HFFc6 (cell line): ENCODE measurements at regions not wholly inside any gene's neighbourhood (a gene's known extent, or its start where the extent isn't known, plus 50 kb on each side); places are given as distances from the start of the nearest gene placed in this dataset.

ENCODE experiments used
- DNase-seq: peaks from one replicate; pipeline ENCODE4 v3.0.0-alpha.2; 2018
- H3K27ac Mint-ChIP-seq: 2 replicates; pipeline ENCODE4 v1.8.0; 2020; ENCODE audit warnings: mild to moderate bottlenecking, mixed read lengths
- H3K27me3 Mint-ChIP-seq: 2 replicates; pipeline ENCODE4 v1.8.0; 2021; ENCODE audit warnings: mild to moderate bottlenecking, moderate library complexity, mixed read lengths; ENCODE audit not compliant: insufficient read depth
- H3K36me3 Mint-ChIP-seq: 2 replicates; pipeline ENCODE4 v1.8.0; 2021; ENCODE audit warnings: low read depth, mixed read lengths
- H3K4me1 Mint-ChIP-seq: 2 replicates; pipeline ENCODE4 v1.8.0; 2020; ENCODE audit warnings: low read depth, mixed read lengths
- H3K4me3 Mint-ChIP-seq: 2 replicates; pipeline ENCODE4 v1.8.0; 2020; ENCODE audit warnings: mild to moderate bottlenecking, moderate library complexity, mixed read lengths
- H3K9me3 Mint-ChIP-seq: 2 replicates; pipeline ENCODE4 v1.8.0; 2020; ENCODE audit warnings: mild to moderate bottlenecking, mixed read lengths
- TF ChIP-seq, protein P1 (sequence below): fragments of 200-600 bp; sonication (generic); IDR thresholded peaks from 2 replicates; pipeline ENCODE4 v1.5.0; 2021; ENCODE audit warnings: antibody characterized with exemption, mild to moderate bottlenecking

DNA sequence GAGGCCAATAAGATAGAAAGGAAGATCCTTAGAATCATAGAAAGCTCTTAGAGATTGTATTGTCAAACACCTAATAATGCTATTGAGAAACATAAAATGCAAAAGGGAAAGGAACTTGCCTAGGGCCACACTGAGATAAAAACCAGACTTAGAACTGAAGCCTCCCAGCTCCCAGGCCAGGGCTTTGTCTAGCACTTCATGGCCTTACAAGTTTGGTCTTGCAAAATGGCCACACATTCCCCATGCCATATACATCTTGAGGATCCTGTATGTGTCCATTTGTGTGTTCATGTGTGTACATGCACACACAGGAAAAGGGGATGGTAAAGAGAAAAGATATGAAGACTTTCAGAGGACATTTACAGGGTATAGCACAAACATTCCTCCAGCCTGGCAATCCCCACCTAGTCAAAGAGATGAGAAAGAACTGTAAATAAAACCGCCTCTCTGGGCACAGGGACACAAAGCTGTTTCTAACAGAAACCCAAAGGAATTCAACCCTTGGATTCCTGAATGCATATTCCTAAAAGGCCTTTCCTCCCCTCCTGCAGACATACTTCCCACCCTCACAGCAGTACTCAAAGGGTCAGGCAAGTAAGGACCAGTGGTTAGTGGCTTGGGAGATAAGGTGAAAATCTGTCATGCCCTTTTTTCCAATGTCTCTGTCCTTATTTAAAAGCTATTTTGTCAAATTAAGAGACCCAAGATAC is 99.7 kb upstream of the KLHL29 start:
- TF ChIP-seq, protein P1, sequence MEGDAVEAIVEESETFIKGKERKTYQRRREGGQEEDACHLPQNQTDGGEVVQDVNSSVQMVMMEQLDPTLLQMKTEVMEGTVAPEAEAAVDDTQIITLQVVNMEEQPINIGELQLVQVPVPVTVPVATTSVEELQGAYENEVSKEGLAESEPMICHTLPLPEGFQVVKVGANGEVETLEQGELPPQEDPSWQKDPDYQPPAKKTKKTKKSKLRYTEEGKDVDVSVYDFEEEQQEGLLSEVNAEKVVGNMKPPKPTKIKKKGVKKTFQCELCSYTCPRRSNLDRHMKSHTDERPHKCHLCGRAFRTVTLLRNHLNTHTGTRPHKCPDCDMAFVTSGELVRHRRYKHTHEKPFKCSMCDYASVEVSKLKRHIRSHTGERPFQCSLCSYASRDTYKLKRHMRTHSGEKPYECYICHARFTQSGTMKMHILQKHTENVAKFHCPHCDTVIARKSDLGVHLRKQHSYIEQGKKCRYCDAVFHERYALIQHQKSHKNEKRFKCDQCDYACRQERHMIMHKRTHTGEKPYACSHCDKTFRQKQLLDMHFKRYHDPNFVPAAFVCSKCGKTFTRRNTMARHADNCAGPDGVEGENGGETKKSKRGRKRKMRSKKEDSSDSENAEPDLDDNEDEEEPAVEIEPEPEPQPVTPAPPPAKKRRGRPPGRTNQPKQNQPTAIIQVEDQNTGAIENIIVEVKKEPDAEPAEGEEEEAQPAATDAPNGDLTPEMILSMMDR = no peak
- no peaks in the 10 kb centered on the region for H3K9me3 Mint-ChIP-seq
- peaks cover 3% of the 10 kb centered on the region for H3K27me3 Mint-ChIP-seq
- no peak for DNase-seq
- peak overlapping the region; percentile 25; the same call in 1 of the 2 replicates for H3K27ac Mint-ChIP-seq
- H3K4me3 Mint-ChIP-seq = no peak overlapping the region
- no peaks in the 10 kb centered on the region for H3K36me3 Mint-ChIP-seq
- peaks cover 36% of the 10 kb centered on the region for H3K4me1 Mint-ChIP-seq

DNA sequence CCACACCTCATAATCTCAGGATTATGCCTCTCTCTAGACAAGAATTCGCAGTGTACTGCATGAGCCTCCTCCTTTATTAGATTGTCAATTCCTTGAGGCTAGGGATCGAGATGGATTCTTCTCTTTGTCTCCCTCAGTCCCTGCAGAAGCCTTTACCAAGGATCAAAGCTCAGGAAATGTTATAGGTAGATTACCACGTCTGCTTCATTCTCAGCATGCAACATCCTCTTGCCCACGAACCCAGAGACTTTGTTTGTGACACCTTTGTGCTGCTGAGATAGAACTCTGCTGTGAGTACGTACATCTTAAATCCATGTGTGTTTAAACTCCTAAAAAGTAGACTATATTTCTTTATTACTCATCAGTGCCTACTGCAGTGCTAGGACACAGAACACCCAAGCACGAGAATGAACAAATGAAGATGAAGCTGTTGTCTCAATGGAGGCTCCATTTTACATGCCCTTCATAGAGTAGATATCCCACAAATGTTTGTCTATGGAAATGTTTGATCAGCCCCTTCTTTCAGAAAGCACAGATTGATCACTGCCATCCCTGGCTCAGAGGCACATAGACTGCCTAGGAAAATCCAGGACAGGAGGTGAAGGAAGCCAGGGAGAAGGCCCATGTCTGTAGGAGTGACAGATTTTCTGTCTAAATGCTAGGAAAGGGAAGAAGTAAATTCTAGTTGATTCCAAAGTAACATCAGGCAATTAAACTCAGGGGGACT is 98.8 kb upstream of the KLHL29 start:
- H3K4me1 Mint-ChIP-seq = peaks cover 36% of the 10 kb centered on the region
- no peak for DNase-seq
- H3K27ac Mint-ChIP-seq = peak overlapping the region; percentile 79
- H3K27me3 Mint-ChIP-seq = peaks cover 3% of the 10 kb centered on the region
- no peaks in the 10 kb centered on the region for H3K9me3 Mint-ChIP-seq
- H3K36me3 Mint-ChIP-seq = no peaks in the 10 kb centered on the region
- TF ChIP-seq, protein P1 = no peak
- peak overlapping the region; percentile 44 for H3K4me3 Mint-ChIP-seq

DNA sequence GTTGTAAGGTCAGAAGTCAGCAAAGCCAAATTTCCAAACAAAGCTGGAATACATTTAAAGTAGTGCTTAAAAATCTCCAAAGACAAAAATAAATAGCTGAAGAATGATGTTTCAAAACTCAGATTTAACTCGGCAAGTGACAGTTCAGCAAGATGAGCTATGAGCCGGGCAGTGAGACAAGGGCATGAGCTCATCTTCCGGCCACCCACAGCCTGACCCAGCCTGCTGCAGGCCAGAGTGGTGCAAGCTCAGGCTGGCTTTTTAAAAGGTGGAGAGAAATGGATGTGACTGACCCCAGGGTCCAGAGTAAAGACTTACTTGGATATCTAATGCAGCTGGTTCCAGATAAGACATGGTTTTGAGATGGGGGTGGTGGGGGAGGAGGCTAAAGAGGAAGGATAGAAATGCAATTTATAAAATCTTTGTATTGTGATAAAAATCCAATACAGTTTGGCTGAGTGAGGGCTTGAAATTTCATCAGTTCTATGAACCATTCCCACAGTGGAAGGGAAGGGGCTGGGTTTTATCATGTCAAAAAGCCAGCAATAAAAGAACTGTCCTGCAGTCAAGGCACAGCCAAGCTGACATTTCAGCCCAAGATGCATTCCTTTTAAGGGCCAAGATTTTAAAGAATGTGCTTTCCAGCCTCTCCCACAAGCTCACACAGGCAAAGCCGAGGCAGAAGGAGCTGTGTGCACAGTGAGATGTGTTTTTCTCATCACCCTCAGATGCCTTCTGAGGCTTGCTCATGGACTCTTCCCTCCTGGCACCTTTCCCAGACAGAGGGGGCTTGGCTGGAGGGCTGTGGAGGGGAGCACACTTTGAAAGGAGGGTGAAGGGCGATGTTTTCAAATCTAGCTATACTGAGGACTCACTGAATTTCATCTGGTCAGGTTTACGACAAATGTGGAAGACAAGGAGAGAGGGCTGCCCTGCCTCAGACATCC is 97.9 kb upstream of the KLHL29 start:
- H3K4me3 Mint-ChIP-seq = peak overlapping the region; percentile 44
- peaks cover 36% of the 10 kb centered on the region for H3K4me1 Mint-ChIP-seq
- TF ChIP-seq, protein P1 = no peak
- H3K9me3 Mint-ChIP-seq = no peaks in the 10 kb centered on the region
- peak overlapping the region; percentile 79 for H3K27ac Mint-ChIP-seq
- DNase-seq = peak; percentile 76
- H3K27me3 Mint-ChIP-seq = peaks cover 2% of the 10 kb centered on the region; the same call in 1 of the 2 replicates
- H3K36me3 Mint-ChIP-seq = no peaks in the 10 kb centered on the region

DNA sequence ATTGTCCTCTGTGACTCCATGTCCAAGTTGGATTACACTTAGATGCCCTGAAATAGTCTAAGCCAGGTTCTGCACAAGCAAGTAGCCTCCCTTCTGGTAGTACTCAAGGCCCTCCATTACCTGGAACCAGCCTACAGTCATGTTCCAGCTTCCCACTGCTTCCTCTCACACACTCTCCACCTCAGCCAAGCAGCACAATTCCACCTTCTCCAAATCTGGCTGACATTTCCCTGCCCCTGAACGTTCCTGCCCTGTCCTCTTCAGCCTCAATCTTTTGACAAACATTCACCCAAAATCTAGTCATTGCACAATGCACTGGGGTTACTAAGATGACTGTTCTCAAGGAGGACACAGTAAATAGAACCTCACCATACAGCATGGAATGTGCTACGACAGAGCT is 95.3 kb upstream of the KLHL29 start:
- Mint-ChIP-seq H3K27ac (no peak overlapping the region), H3K4me1 (peaks cover 49% of the 10 kb centered on the region)

DNA sequence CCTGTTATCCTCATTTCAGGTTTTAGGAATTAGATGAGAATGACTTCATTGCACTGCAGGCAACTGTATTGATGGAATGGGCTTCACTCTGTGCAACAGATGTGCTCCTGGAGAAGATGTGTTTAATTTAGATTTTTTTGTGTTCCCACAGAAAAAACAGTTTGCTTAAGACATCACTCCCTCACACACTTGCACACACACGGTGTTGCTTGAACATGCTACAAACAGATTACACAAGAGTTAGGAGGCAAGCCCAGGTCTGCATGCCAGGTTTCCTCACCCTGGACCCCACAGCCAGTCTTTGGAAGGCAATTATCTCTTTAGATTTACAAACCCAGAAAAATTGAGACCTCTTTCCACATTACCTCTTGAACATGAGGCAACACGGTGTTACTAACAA is 93.7 kb upstream of the KLHL29 start:
- Mint-ChIP-seq H3K4me3 (no peak overlapping the region), H3K9me3 (no peaks in the 10 kb centered on the region), H3K27ac (no peak overlapping the region), H3K4me1 (peaks cover 37% of the 10 kb centered on the region), H3K36me3 (no peaks in the 10 kb centered on the region), H3K27me3 (peaks cover 2% of the 10 kb centered on the region; the same call in 1 of the 2 replicates)
- DNase-seq = no peak
- TF ChIP-seq, protein P1 = no peak

More for the DNA sequence above, 95.3 kb upstream of the KLHL29 start:
- Mint-ChIP-seq H3K36me3 (no peaks in the 10 kb centered on the region), H3K9me3 (no peaks in the 10 kb centered on the region), H3K27me3 (peaks cover 2% of the 10 kb centered on the region; the same call in 1 of the 2 replicates), H3K4me3 (no peak overlapping the region)
- TF ChIP-seq, protein P1 = no peak
- no peak for DNase-seq
